COLO829 (cell line): ENCODE measurements at regions not wholly inside any gene's neighbourhood (a gene's known extent, or its start where the extent isn't known, plus 50 kb on each side); places are given as distances from the start of the nearest gene placed in this dataset.

ENCODE experiments used
- DNase-seq: peaks from one replicate; pipeline ENCODE4 v3.0.0; 2012; ENCODE audit warnings: low spot score

DNA sequence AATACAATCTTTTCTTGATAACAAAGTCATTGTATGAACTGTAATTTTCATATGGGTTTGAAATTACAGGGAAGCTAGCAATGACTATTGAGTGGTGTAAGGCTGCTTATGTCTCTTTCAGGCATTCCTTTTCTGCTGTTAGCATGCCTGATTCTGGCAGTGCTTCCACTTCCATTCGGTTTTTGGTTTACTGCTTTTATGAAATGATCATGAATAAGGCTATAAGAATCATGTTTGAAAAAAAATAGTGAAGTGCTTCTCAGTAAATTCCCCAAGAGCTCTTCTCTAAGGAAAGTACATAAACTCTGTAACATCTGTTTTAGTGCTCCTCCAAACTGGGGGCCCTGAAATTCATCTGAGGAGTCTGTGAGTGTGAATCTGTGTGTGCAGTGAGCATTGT is 434.0 kb upstream of the RGS6 start:
- DNase-seq = no peak

- no peak for DNase-seq
Observed at GRCh38 chr14:71499018-71499417, 433.2 kb upstream of the RGS6 start.

DNA sequence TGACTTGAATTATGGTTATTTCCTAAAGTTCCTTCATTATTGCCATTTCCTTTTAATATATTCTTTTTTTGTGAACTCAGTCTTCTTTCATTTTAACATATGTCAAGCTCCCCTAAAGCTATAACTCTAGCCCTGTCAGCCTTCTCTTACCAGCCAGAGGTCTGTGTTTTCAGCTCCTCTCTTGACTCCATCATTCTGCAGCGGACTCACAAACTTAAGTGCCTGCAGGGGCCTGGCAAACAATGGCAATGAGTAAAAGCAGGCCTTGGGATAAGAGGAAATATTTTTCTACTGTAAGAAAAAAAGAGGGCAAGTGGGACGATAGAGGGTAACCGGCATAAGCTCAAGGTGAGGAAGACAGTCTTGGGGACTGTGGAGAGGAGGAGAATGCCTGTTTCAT is 424.5 kb upstream of the RGS6 start:
- no peak for DNase-seq

GRCh38 chr14:71508901-71509300 is 423.3 kb upstream of the RGS6 start:
- no peak for DNase-seq

- no peak for DNase-seq
Observed at GRCh38 chr14:71511152-71511551, 421.1 kb upstream of the RGS6 start.

- no peak for DNase-seq
Observed at GRCh38 chr14:71514941-71515919, 417.0 kb upstream of the RGS6 start.

GRCh38 chr14:71521238-71522135 is 410.7 kb upstream of the RGS6 start:
- no peak for DNase-seq

- no peak for DNase-seq
Observed at GRCh38 chr14:71523630-71524319, 408.5 kb upstream of the RGS6 start.

- no peak for DNase-seq
Observed at GRCh38 chr14:71524320-71524982, 407.8 kb upstream of the RGS6 start.

DNA sequence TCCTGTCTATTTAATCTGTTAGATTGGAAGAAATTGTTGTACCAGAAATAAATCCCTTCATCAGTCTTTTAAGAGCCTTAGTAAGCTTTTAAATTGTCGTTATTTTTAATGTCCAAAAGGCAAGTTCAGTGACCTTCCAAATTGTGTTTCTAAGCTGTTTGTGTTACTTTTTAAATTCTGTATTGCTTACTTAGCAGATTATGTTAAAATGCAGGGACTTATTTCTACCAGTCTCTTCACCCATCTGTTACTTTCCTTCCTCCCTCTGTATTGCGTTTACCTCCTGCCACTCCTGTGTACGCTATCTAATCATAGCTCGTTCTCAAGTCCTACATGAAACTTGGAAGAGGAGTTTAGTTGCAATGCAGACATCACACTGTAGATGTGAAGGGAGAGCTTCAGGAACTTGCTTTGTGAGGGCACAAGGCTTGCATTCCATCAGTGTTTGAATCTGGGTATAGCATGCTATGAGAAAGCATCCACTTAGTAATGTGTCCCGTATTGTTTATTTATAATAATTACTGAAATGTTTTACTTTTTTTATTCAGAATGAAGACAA is 406.5 kb upstream of the RGS6 start:
- DNase-seq = no peak

GRCh38 chr14:71526388-71526787 is 405.8 kb upstream of the RGS6 start:
- no peak for DNase-seq

DNA sequence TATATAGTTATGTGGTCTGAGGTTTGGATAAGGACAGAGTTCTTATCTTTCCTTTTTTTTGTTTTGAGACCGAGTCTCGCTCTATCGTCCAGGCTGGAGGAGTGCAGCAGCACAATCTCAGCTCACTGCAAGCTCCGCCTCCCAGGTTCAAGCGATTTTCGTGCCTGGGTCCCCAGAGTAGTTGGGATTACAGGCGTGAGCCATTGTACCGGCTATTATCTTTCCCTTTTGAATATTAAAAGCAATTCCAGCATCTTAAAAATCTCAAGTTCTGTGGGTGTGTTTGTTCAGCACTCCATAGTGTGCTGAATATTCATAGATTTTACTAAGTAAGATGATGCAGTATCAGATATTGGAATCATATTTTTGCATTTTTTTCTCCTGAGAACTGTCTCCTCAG is 404.4 kb upstream of the RGS6 start:
- no peak for DNase-seq

DNA sequence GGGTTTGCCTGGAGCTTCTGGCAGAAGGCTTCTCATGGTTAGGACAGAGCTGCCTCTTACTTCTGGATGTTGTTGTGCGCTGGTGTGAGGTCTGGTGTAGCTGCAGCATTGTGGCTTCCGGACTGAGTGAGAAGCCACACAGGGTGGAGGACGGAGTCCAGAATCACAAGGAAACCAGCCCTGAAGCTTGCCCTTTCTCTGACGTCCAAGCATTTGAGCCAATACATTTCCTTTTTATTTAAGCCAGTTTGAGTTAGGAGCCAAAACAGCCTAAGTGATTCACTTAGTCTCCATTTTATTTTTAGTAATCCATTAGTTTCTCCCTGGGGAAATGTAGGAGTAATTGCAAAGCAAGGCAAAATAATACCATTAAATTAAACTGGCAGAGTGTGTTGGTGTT is 402.4 kb upstream of the RGS6 start:
- DNase-seq = no peak

DNA sequence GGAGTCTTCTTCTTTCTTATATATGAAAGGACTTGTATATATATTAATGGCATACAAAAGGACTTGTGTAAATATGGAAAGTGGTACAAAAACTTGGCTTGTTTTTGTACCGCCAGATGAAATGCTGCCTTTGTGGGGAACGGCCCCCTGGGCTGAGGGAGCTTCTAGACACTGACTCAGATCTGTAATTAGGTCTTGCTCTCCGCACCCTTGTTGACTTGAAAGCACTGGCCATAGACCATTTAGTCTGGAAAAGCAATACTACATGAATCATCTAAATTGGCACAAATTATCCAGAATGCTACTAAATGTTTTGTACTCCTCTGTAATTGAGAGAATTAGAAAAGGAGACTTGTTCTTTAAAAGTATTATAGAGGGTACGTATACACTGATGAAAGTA is 399.9 kb upstream of the RGS6 start:
- DNase-seq = peak; percentile 71

DNA sequence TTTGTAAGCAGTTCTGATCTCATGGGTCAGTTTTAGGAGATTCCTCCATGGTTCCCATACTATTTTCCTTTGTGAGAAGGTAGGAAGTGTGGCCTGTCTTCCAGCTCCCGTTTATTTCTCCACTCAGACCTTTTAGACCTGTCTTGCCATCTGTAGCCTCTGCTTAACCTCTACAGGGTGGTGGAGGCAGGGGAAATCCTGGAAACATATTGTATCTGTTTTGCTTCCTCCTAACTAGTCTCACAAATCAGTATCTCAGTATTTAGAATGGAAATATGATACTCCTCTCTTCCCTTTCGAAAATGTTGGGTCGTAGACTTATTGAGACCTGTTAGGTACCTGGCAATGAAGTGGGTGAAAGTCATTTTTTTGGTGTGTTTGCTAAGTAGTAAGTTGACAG is 399.4 kb upstream of the RGS6 start:
- no peak for DNase-seq

GRCh38 chr14:71533390-71533789 is 398.8 kb upstream of the RGS6 start:
- no peak for DNase-seq

GRCh38 chr14:71533800-71534199 is 398.4 kb upstream of the RGS6 start:
- DNase-seq = no peak

GRCh38 chr14:71534506-71534905 is 397.7 kb upstream of the RGS6 start:
- DNase-seq = no peak

DNA sequence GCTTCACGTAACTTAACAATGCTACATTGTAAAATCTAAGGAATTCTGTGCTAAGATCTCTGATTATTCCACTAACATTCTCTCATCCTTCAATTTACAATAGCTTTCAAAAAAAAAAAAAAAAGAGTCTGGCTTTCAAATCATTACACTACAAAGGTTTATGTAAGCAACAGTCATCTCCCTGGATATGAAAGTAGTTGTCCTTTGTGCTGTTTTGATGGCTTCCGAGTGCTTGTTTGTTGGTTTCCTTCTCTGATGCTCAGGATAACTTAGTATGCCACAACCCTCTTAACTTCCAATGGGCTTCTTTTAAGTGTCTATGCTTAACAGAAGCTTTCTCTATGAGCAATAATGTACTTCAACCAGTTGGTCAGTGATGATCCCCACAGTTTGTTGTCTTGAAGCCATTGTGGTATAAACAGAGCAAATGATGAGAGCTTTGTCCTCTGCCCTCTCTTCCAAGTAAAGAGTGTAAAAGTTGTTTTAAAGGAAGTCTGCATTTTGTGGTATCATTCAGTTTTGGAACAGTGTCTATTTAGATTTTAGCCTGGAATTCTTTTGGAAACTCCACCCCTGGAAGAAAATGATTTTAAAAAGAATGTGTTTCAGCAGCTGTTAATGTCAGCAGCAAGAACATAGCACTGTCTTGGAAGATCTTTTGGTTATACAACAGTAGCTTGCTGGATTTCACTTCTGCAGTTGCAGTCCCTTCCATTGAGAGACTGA is 396.1 kb upstream of the RGS6 start:
- DNase-seq = no peak

DNA sequence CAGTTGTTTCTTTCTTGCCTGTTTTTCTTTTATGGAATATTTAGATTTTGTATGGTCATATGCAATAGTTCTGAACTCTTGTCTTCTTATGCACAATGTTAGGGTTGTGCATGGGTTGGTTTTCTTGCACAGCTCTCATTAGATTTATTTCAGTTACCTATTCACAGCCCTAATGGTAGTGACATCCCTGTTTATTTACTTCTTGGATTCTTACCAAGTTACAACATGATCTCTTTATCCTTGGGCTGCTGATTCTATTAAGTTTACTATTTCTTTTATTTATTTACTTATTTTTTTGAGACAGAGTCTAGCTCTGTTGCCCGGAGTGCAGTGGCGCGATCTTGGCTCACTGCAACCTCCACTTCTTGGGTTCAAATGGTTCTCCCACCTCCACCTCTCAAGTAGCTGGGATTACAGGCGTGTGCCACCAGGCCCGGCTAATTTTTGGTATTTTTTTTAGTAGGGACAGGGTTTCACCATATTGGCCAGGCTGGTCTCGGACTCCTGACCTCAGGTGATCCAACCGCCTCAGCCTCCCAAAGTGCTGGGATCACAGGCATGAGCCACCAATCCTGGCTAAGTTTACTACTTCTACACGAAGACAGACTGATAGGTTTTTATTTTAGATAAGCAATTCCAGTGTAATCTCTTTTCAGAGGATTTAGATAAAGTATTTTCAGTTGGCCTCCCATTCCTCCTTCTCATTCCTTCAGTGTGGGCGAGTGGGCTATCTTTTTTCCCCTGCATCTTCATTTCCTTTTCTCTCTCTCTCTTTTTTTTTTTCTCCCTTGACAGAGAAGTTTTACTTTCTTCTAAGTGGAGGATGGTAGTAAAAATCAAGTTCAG is 395.1 kb upstream of the RGS6 start:
- no peak for DNase-seq
